ENCODE measurements at regions not wholly inside any gene's neighbourhood (a gene's known extent, or its start where the extent isn't known, plus 50 kb on each side); places are given as distances from the start of the nearest gene placed in this dataset.
"Not testable (repeated sequence)": the region's sequence is repeated elsewhere in the genome, so short reads cannot be mapped to it uniquely, and the experiment has no call there.

- no peak for DNase-seq (ENCODE audit: low read depth)
- no peak overlapping the region for H3K4me3 ChIP-seq (ENCODE audit: low read depth, low read length)
- no peak for TF ChIP-seq CTCF (conservative IDR thresholded peaks at IDR 0.05; ENCODE audit: low read depth, low read length)
Measured at GRCh38 chr4:154989511-154989910, 208.4 kb downstream of the RBM46 start.

GRCh38 chr4:154997866-154998265, 210.6 kb upstream of the NPY2R start:
- not testable (repeated sequence) for H3K4me3 ChIP-seq (ENCODE audit: low read depth, low read length); DNase-seq (ENCODE audit: low read depth)

- TF ChIP-seq CTCF (conservative IDR thresholded peaks at IDR 0.05; ENCODE audit: low read depth, low read length): no peak
- no peak for DNase-seq (ENCODE audit: low read depth)
- H3K4me3 ChIP-seq (ENCODE audit: low read depth, low read length): no peak overlapping the region
Measured at GRCh38 chr4:154998284-154998683, 210.2 kb upstream of the NPY2R start.

- TF ChIP-seq CTCF (conservative IDR thresholded peaks at IDR 0.05; ENCODE audit: low read depth, low read length): no peak
Measured at GRCh38 chr4:154998773-154999172, 209.7 kb upstream of the NPY2R start.

GRCh38 chr4:154999950-155000578, 208.4 kb upstream of the NPY2R start:
- no peak for DNase-seq (ENCODE audit: low read depth)
- H3K4me3 ChIP-seq (ENCODE audit: low read depth, low read length): no peak overlapping the region
- TF ChIP-seq CTCF (conservative IDR thresholded peaks at IDR 0.05; ENCODE audit: low read depth, low read length): no peak

More at GRCh38 chr4:154998773-154999172, 209.7 kb upstream of the NPY2R start:
- no peak overlapping the region for H3K4me3 ChIP-seq (ENCODE audit: low read depth, low read length)
- no peak for DNase-seq (ENCODE audit: low read depth)

- TF ChIP-seq CTCF (conservative IDR thresholded peaks at IDR 0.05; ENCODE audit: low read depth, low read length): no peak
- H3K4me3 ChIP-seq (ENCODE audit: low read depth, low read length): no peak overlapping the region
- peak; percentile 39 for DNase-seq (ENCODE audit: low read depth)
Measured at GRCh38 chr4:155001251-155001650, 207.2 kb upstream of the NPY2R start.

- TF ChIP-seq CTCF (conservative IDR thresholded peaks at IDR 0.05; ENCODE audit: low read depth, low read length): no peak
- no peak overlapping the region for H3K4me3 ChIP-seq (ENCODE audit: low read depth, low read length)
- DNase-seq (ENCODE audit: low read depth): peak; percentile 51
Measured at GRCh38 chr4:155005395-155006090, 202.9 kb upstream of the NPY2R start.

Measured in epithelial cell of proximal tubule (primary cell).